Medulla oblongata (tissue), 1 donor: ENCODE measurements at regions not wholly inside any gene's neighbourhood (a gene's known extent, or its start where the extent isn't known, plus 50 kb on each side); places are given as distances from the start of the nearest gene placed in this dataset.

Experiments used
- DNase-seq: peaks from one replicate; pipeline ENCODE4 v3.0.0-alpha.2; 2015; ENCODE audit errors: extremely low spot score

DNA sequence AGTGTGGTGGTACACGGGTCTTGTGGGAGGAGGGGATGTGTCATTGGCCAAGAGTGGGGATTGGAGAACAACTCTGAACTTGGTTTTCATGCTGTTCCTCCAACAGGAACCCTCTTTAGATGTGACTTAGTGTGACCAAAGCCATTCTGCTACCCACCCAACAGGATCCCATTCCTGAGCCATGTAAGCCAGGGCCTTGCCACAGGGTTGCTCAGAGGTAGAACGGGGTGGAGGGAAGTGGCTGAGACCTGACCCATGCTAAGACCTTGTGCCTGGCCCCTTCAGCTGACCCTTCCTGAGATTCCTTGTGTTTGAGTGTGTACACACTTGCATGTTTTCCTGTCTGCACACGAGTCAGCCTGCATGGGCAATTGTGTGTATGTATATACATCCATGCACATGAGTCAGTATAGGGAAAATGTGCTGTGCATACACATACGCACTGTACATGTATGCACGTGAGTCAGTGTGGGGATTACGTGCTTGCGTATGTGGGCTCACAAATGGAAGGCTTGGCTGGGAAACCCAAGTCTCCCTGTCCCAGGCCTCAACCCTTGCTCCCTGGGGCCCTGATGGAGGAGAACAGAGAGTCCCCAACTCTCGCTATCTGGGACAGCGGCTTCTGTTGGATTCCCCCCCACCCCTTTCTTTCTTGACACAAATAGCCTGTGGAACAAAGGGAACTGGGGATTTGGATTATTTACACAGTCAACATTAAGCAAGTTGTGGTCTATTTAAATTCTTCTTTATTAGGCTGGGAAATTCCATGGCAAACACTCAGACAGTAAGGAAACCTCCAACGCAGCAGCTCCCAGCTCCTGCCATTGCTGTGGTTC lies 339.8 kb downstream of the DYSF start:
- no peak for DNase-seq

DNA sequence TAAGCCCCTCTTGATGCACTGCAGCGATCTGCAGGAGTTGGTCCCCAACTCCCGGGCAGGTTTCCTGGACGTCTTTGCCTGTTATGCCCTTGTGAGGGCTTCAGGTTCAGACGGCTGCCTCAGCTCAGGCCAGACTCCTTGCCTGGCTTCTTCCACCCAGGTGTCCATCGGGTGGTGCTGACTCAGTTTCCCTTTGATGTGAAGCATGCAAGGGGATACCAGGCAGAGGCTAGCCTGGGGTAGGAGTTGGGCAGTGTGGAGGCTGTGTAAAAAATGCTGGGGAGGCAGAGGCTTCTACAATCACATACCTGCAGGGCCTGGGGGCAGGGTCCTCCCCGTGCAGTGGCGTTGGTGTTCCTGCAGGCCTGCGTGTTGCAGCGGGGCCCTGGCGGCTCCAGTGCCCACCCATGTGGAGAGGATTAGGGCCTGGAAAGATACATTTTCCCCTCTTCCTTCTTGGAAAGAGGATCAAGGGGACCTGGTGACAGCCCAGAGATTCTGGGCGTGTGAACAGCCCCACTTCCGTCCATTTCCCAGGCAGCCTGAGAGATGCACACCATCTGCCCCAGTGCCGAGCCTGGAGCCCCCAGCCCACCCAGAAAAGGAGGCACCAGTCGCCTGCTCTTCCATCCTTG lies 338.3 kb downstream of the DYSF start:
- DNase-seq = no peak

DNA sequence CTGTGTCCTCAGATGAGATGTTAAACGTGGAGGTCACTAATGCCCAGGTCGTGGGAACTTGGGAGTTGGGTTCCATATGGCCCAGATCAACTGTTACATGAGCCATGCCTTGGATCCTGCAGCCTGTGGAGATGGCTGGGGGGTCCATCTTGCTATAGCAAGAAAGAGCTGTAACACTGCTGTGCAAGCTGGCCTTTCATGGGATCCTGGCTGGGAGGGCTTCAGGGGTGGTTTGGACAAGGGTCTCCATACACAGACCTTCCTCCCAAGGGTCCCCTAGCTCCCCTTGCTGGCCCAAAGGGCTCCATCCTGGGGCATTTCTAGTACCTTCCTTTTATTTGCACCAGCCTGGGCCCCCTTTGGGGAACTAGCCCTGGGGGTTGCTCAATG lies 337.7 kb downstream of the DYSF start:
- no peak for DNase-seq

DNA sequence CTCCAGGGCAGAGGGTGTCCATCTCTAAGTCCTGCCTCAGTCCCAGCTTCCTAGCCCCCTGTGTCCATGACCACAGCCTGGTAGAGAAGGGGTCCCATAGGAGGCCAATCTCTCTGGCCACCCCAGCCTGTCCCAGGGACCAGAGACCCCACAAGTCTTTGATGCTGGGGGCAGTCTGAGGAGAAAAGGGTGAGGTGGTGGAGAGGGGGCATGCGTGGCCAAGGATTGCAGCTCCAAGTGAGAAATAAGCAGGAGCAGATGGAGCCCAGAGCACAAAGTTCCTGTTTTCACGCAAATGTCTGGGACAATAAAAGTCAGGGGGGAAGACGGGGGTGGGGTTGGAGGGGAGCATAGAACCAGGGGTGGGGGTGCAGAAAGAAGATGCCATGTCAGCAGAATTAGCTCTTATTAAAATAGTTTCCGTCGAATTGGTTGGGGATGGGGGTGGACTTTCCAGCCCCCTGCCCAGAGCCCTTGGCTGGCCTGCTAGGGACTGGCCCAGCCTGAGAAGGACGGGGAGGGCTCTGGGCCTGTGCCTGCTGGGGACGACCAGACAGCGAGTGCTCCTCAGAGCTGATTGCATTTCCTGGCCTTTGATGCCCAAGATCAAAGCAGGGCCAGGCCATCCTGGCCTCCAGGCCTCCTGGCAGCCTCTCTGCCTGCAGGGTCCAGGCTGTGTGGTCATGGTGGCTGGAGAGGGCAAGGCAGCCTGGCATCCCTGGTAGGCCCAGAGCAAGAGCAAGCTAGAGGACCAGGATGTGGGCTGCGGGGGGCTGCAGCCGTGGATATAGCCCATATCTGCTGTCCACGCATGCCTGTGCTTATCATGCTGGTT lies 337.1 kb downstream of the DYSF start:
- DNase-seq = no peak

DNA sequence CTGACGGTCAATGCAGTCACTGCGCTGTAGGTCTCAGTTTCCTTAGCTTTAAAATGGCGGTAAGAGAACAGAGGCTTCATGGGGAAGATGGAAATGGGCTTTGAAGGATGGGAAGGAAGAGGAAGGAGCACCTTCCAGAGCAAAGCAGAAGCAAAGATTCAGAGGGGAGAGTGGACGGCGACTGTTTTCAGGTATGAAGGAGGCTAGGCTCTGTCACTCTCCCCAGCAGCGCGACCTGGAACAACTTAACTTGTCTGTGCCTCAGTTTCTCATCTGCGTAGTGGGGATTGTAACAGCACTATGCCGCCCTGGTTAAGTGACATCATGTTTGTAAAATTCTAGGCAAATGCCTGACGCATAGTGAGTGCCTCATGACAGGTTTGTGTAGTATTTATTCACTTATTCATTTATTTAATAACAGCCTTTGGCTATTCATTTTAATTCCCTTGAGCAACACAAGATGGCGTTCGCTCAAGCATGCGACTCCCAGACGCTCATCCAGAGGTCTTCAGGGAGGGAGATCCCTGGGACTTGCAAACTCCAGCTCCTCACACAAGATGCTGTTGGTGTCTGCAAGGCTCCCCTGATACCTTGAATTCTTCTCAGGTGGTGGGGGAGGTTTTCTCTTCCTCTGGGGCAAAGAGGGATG lies 336.3 kb downstream of the DYSF start:
- DNase-seq = no peak

DNA sequence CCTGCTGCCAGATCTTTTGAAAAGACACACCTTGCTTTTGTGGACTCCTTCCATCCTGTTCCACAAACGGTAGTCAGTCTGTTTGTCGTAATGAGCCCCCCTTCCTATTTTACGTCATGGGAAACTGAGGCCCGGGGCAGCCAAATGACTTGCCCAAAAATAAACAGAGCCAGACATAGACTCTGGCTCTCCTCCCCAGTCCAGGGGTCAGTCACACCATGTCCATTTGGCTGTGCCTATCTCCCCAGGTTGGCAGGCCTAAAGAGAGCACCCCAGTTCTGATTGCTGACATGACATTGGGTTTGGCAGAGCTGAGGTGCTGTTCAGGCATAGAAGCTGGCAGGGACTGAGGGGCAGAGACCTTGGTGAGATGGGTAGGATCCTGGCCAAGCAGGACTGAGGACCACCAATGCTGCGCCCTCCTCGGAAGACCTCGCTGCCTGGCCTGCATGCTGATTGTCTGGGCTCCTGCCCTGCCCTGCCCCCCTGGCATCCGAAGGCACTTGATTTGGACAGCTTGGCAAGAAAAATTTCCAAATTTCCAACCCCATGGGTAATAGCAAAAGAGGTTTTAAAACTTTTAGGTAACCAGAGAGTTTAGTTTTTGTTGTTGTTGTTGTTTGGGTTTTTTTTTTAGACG lies 335.4 kb downstream of the DYSF start:
- no peak for DNase-seq

DNA sequence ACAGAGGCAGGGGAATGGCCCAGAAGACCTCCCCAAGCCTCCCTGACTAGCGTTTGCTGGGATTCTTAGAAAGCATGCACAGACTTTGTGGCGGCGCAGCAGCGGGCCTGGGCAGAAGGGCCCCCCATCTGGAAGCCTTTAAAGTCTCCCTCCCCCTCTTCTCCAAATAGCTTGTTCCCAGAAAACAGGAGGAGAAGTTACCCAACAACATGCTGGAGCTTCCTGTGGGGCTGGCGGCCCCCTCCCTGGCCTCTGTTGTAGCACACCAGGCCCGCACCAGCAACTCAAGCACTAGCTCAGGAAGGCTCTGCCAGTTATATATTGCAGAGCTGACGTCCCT lies 334.8 kb downstream of the DYSF start:
- no peak for DNase-seq

DNA sequence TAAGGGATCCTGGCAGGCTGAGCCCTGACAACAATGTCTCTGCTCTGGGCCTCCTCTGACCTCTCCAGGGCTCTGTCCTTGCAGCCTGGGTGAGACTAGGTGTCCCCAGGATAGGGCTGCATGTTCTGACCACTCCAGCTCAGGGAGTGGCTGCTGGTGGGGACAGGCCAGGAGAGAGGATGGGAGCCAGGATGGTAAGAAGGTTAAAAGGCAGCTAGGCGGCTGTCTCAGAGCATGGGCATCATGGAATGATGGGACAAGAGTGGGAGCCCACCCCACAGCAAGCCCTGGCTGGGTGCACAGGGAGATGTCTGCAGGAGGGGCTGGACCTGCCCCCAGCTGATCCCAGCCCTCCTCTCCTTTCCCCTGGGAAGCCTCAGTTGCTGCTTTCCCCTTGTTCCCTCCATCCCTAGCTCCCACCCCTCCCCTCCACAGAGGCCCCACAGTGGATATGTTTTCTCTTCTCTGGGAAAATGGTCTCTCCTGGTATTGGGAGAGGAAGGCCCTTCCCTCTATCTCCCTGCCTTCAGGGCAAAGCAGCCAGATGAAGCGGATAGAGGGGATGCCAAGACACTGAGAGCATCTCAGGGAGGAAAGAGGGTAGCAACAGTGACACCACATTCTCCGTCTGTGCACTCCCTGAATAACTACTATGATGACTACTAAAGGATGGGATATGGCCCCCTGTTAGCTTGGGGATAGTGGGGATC lies 334.3 kb downstream of the DYSF start:
- DNase-seq = no peak

DNA sequence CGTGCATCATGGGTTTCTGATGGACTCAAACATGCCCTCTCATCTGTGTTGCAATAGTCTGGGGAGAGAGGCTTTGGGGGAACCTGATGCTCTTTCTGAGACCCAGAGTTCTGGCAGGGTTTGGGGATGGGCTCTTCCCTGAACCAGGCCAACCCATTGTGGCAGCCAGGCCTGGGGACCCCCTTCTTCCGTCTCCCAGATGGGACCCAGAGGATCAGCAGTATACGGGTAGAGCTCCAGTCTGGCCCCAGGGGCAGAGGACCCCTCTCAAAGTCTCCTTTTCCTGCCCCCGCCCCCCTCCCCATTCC lies 333.7 kb downstream of the DYSF start:
- DNase-seq = no peak

DNA sequence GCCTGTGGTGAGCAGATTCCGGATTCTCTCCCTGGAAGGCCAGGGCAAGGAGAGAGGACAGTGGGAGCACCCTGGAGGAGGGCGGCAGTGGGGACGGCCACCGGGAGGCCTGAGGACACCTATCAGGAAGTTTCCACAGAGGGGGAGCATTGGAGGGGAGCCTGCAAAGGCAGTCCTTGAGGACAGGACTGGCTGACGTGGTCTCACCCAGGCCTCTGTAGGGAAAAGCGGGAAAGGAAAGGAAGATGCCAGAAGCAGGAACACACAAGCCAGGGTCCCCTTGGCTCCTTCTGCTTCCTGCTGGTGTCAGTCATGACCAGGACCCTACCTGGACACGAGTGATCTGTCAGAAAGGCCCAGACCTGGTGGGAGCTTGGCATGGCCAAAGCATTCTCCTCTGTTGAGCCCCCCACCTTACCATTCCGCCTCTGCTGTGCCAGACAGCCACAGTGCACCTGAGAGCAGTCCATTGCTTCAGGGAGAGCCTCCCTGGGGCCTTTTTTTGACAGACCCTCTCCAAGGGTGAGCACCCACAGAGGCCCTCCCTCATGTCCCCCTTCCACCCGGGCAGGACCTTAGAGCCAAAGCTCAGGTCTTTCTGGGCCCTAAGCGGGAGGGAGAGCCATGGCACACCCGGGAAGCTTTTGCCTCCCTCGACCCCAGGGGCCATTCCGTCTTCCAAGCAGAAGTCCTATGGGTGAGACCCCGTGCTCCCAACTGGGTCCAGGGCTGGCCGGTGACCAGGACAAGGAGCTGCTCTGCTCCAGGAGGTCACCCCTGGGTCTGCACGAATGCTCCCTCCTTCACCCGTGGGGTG lies 333.1 kb downstream of the DYSF start:
- no peak for DNase-seq

DNA sequence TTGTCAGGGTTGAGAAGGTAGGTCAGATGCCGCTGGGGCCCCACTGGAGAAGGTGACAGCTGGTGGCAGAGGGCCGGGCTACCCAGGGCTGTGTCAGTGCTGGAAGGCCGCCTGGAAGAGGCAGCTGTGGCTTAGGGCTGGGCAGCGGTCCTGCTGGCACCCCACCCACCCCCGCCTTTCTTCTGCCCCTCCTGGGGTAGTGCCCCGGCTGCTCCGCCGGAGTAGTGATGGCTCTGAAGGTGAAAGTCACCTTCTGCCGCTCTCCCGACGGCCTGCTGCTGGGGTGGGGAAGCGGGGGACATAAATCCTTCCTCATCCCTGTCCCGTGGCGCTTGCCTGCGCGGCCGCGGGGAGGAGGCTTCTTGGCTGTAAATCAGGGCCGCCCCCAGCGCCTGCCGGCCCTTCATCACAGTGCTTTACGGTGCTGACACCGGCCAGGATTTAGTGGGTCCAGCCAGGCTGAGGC lies 332.2 kb downstream of the DYSF start:
- no peak for DNase-seq

DNA sequence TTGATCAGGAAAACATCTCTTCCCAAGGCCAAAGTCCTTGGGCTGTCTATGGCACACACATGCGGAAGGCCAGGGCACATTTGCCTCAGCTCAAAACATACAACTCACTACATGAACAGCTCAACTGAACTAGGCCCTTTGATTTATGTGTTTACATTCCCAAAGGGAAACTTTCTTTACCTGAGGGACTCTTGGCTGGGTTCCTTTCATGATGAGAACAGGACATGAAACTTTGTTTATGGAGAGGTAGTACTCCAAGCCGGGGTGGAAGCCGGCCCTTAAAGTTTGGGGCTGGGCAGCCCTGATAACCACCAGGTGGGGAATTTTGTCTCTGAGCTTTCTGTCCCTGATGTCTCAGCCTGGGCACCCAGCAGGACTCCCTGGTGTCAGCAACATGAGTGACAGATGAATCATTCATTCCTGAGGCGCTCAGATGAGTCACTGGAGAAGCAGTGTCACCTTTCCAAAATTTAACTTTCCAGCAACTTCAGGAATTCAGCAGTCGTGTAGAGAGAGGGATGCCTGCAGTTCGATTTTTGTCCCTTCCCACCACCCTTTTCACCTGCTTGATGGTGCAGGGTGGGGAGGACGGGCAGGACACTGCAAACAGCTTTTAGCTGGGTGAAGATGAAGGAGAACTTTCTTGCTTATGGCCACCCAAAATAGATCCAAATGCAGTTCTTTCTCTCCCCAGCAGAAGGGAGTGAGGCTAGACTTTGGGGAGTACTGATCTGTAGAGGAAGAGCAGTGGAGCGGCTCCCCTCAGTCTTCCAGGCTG lies 331.6 kb downstream of the DYSF start:
- no peak for DNase-seq

DNA sequence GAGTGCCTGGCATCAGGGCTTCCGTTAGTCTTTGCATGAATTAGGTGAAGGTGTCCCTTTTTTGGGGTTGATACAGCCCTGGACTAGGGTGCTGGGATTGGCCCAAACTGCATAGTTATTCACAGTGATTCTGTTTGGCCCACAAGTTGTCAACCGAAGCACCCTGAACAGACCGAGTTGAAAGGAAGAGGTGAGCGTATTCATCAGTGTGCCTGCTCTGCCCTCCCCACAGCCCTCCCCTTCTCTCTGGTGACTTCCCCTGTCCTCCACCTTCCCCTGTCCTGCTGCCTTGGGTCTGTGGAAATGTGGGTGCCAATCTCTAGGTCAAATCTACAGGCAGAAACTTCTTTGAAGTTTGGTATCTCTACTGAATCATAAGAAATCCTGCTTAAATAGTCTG lies 330.5 kb downstream of the DYSF start:
- DNase-seq = no peak

DNA sequence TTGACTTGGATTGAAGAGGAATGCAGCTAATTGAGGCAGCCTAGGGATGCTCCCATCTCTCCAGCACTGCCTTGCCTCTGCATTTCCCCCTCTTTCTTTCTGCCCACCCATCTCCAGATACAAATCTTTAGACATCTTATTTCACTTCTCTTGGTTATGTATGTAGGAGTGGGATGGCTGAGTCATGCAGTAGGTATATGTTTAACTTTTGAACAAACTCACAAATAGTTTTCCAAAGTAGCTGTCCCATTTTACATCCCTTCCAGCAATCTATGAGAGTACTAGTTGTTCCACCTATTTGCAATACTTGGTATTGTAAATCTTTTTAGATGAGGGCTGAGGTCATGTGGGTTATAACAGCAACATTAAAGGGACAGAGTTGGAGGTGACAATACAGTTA lies 329.9 kb downstream of the DYSF start:
- DNase-seq = no peak

DNA sequence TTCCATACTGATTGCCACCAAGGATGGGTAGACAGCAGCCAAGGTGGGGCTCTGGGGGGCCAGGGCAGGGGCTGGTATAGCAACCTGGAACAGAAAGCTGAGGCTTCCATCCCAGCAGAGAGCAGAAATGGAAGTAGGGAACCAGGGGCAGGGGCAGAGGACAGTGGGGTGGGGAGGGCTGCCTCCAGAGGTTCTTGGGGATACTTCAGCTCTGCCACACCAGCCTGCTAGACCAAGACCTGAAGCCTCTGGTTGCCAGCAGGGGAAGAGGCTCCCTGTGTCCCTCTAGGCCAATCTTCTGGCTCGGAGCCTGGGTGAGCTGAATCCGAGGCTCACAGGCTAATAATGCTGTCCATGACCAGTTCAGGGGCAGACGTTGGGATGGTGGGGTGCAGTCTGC lies 329.0 kb downstream of the DYSF start:
- DNase-seq = no peak

DNA sequence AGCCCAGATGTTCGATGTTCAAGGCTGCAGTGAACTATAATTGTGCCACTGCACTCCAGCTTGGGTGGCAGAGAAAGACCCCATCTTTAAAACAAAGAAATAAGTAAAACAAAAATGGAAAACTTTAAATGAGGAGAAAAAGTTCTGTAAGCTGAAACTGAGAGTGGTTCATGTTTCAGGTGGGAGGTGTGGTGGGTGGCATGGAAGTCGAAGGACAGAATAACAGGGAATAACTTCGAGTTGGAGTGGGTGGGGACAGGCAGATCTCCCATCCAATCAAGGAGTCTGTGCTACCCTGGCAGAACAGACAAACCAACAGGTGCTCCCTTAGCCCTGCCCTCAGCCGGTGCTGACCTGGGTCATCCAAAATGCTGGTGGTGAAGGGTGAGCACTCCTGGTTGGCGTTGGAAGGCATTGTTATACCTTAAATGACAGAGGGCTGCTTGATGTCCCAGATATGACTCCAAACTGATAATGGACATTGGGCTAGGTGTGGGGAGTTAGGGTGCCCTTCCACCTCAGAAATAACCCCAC lies 328.4 kb downstream of the DYSF start:
- DNase-seq = no peak

DNA sequence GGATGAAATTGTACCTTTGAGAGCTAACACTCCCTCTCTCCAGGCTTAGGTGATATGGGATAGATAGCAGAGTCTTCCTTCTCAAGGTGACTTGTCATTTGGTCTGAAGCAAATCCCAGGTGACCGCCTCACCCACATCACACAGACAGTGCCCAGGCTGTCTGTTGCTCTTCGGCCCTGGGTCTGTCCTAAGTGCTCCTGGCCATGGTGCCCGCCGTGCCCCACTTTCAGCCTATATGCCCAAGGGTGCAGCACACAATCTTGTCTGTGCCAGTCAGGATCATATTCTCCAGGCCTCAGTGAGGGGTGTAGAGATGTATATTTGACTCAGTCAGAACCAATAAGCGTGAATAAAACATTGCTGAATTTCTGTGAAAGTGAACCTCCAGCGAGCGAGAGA lies 326.8 kb downstream of the DYSF start:
- DNase-seq = no peak

DNA sequence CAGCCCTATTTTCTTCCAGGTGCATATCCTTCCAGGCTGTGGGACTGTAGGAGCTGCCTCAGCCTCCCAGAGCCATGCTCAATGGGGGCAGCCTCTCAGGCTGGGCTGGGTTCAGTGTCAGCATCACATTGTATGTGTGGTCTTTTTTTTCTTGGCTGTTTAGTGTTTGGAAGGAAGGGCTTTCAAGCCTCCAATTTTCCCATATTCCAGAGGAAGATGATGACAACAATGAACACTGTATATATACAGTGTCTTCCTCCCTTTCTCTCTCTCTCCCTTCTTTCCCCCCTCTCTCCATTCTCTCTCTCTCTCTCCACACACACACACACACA lies 326.4 kb downstream of the DYSF start:
- no peak for DNase-seq
